Esophagus muscularis mucosa (tissue), 3 donors: ENCODE measurements at regions not wholly inside any gene's neighbourhood (a gene's known extent, or its start where the extent isn't known, plus 50 kb on each side); places are given as distances from the start of the nearest gene placed in this dataset.

ENCODE experiments used
- POLR2A ChIP-seq: fragments of 450-650 bp; IDR thresholded peaks from one replicate; pipeline ENCODE4 v1.6.1; 2017; ENCODE audit warnings: antibody characterized with exemption, moderate library complexity, mild to moderate bottlenecking, low read depth
- TF ChIP-seq, protein P1 (sequence below), 3 experiments: fragments of 200-600 bp in 2 of 3; fragments of 450-650 bp in 1 of 3; sonication (generic) in 2 of 3; IDR thresholded peaks; one replicate each; pipeline ENCODE4 v1.5.1; 2017 to 2019; ENCODE audit warnings: antibody characterized with exemption in 3 of 3, mild to moderate bottlenecking in 2 of 3, moderate library complexity in 1 of 3

DNA sequence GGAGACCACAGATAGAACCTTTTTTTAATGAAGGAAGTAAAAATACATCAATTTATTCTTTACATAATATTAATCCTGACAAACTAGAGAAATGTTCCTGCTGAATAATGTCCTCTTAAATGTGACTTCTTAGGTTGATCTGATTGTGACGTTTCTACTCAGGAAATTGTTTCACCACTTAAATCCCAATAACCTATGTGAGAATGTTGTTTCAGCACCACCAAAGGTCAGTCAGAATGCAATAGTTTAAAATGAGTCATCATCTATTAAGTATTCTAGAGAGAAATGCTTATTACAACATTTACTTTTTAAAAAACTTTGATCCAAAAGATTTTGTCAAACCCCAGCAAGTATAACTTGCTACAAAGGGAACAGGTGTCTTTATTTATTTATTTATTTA is 155.4 kb upstream of the CACNA2D1 start:
- TF ChIP-seq POLR2A, result no peak
- TF ChIP-seq, protein P1, sequence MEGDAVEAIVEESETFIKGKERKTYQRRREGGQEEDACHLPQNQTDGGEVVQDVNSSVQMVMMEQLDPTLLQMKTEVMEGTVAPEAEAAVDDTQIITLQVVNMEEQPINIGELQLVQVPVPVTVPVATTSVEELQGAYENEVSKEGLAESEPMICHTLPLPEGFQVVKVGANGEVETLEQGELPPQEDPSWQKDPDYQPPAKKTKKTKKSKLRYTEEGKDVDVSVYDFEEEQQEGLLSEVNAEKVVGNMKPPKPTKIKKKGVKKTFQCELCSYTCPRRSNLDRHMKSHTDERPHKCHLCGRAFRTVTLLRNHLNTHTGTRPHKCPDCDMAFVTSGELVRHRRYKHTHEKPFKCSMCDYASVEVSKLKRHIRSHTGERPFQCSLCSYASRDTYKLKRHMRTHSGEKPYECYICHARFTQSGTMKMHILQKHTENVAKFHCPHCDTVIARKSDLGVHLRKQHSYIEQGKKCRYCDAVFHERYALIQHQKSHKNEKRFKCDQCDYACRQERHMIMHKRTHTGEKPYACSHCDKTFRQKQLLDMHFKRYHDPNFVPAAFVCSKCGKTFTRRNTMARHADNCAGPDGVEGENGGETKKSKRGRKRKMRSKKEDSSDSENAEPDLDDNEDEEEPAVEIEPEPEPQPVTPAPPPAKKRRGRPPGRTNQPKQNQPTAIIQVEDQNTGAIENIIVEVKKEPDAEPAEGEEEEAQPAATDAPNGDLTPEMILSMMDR (IDR thresholded peaks at IDR 0.05), result no peak
